ENCODE measurements at regions not wholly inside any gene's neighbourhood (a gene's known extent, or its start where the extent isn't known, plus 50 kb on each side); places are given as distances from the start of the nearest gene placed in this dataset.

GRCh38 chr5:24747327-24747726 is 102.5 kb upstream of the CDH10 start:
- peak in 1 of 2 donors; percentile 69 for DNase-seq (ENCODE audit: low spot score in 2 of 2)
- WGBS, 2 donors = 53 to 54% methylated on average over 6 of the region's 6 CpGs
- TF ChIP-seq POLR2A (IDR thresholded peaks at IDR 0.05) = no peak
- TF ChIP-seq CTCF (IDR thresholded peaks at IDR 0.05) = no peak
- no peak overlapping the region for H3K4me3 ChIP-seq (ENCODE audit: low read depth, poor library complexity, severe bottlenecking)
- intact Hi-C loops (cut with DNase I; ENCODE audit: low total_unique reads) = no loop called here

GRCh38 chr5:24742334-24742733 is 97.6 kb upstream of the CDH10 start:
- no peak overlapping the region for H3K4me3 ChIP-seq (ENCODE audit: low read depth, poor library complexity, severe bottlenecking)
- no peak for TF ChIP-seq CTCF (IDR thresholded peaks at IDR 0.05)
- TF ChIP-seq POLR2A (IDR thresholded peaks at IDR 0.05) = no peak
- DNase-seq (ENCODE audit: low spot score in 2 of 2) = no peak
- intact Hi-C loops (cut with DNase I; ENCODE audit: low total_unique reads) = no loop called here
- WGBS, 2 donors = 94 to 96% methylated on average over 3 of the region's 3 CpGs

- TF ChIP-seq POLR2A (IDR thresholded peaks at IDR 0.05) (no peak), CTCF (IDR thresholded peaks at IDR 0.05) (no peak)
- no peak for DNase-seq (ENCODE audit: low spot score in 2 of 2)
- H3K4me3 ChIP-seq (ENCODE audit: low read depth, poor library complexity, severe bottlenecking) = no peak overlapping the region
- intact Hi-C loops (cut with DNase I; ENCODE audit: low total_unique reads) = no loop called here
Measured at GRCh38 chr5:24737163-24737562, 92.4 kb upstream of the CDH10 start.

- 58 to 66% methylated on average over 7 of the region's 7 CpGs for WGBS, 2 donors
- intact Hi-C loops (cut with DNase I; ENCODE audit: low total_unique reads) = no loop called here
Measured at GRCh38 chr5:24735284-24735683, 90.5 kb upstream of the CDH10 start.

GRCh38 chr5:24732184-24732583 is 87.4 kb upstream of the CDH10 start:
- intact Hi-C loops (cut with DNase I; ENCODE audit: low total_unique reads) = no loop called here
- TF ChIP-seq CTCF (IDR thresholded peaks at IDR 0.05) = no peak
- TF ChIP-seq POLR2A (IDR thresholded peaks at IDR 0.05) = no peak
- no peak for DNase-seq (ENCODE audit: low spot score in 2 of 2)
- WGBS, 2 donors = 84 to 88% methylated on average over 5 of the region's 5 CpGs
- no peak overlapping the region for H3K4me3 ChIP-seq (ENCODE audit: low read depth, poor library complexity, severe bottlenecking)

More at GRCh38 chr5:24735284-24735683, 90.5 kb upstream of the CDH10 start:
- TF ChIP-seq CTCF (IDR thresholded peaks at IDR 0.05) = no peak
- no peak for TF ChIP-seq POLR2A (IDR thresholded peaks at IDR 0.05)
- no peak for DNase-seq (ENCODE audit: low spot score in 2 of 2)
- no peak overlapping the region for H3K4me3 ChIP-seq (ENCODE audit: low read depth, poor library complexity, severe bottlenecking)

- intact Hi-C loops (cut with DNase I; ENCODE audit: low total_unique reads) = no loop called here
- no peak for TF ChIP-seq POLR2A (IDR thresholded peaks at IDR 0.05)
- no peak for TF ChIP-seq CTCF (IDR thresholded peaks at IDR 0.05)
- H3K4me3 ChIP-seq (ENCODE audit: low read depth, poor library complexity, severe bottlenecking) = no peak overlapping the region
- WGBS, 2 donors = 91 to 96% methylated on average over 3 of the region's 3 CpGs
- DNase-seq (ENCODE audit: low spot score in 2 of 2) = no peak
Measured at GRCh38 chr5:24720743-24721142, 76.0 kb upstream of the CDH10 start.

All from lower leg skin (tissue), 4 donors.